ENCODE measurements at regions not wholly inside any gene's neighbourhood (a gene's known extent, or its start where the extent isn't known, plus 50 kb on each side); places are given as distances from the start of the nearest gene placed in this dataset.

GRCh38 chr14:47821135-47821534, 145.7 kb upstream of the MDGA2 start:
- TF ChIP-seq, protein P1, sequence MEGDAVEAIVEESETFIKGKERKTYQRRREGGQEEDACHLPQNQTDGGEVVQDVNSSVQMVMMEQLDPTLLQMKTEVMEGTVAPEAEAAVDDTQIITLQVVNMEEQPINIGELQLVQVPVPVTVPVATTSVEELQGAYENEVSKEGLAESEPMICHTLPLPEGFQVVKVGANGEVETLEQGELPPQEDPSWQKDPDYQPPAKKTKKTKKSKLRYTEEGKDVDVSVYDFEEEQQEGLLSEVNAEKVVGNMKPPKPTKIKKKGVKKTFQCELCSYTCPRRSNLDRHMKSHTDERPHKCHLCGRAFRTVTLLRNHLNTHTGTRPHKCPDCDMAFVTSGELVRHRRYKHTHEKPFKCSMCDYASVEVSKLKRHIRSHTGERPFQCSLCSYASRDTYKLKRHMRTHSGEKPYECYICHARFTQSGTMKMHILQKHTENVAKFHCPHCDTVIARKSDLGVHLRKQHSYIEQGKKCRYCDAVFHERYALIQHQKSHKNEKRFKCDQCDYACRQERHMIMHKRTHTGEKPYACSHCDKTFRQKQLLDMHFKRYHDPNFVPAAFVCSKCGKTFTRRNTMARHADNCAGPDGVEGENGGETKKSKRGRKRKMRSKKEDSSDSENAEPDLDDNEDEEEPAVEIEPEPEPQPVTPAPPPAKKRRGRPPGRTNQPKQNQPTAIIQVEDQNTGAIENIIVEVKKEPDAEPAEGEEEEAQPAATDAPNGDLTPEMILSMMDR (conservative IDR thresholded peaks at IDR 0.05; ENCODE audit: low read depth, low read length), result no peak
- DNase-seq (ENCODE audit: low read depth), result no peak
- no peak overlapping the region for H3K4me3 ChIP-seq (ENCODE audit: low read depth, low read length)

DNA sequence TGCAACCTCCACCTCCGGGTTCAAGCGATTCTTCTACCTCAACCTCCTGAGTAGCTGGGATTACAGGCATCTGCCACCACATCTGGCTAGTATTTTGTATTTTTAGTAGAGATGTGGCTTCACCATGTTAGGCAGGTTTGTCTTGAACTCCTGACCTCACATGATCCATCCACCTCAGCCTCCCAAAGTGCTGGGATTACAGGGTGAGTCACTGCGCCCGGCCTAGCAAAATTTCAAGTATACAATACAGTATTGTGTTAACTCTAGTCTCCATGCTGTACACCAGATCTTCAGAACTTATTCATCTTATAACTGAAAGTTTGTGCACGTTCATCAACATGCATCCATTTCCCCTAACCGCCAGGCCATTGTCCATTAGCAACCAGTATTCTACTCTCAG, 115.1 kb upstream of the MDGA2 start:
- DNase-seq (ENCODE audit: low read depth), result no peak
- H3K4me3 ChIP-seq (ENCODE audit: low read depth, low read length), result no peak overlapping the region
- TF ChIP-seq, protein P1 (conservative IDR thresholded peaks at IDR 0.05; ENCODE audit: low read depth, low read length), result no peak

DNA sequence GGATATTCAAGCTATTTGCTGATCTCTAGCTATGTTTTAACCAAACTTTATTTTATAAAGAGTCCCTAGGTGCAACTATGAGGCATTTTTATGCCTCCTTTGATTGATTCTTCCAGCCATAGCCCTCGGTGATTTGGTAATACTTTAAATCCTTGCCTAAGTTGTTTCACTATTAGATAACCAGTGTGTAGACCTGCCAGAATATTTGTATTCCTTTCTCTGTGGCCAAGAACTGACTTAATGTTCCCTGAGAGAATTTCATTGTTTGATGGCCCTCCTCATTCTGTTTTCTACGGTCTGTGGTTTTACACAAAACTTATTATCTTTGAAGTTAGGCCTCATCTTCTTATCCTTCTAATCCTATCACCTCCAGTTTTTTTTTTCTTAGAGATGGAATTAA, 109.7 kb upstream of the MDGA2 start:
- no peak for DNase-seq (ENCODE audit: low read depth)
- TF ChIP-seq, protein P1 (conservative IDR thresholded peaks at IDR 0.05; ENCODE audit: low read depth, low read length), result no peak
- H3K4me3 ChIP-seq (ENCODE audit: low read depth, low read length), result no peak overlapping the region

DNA sequence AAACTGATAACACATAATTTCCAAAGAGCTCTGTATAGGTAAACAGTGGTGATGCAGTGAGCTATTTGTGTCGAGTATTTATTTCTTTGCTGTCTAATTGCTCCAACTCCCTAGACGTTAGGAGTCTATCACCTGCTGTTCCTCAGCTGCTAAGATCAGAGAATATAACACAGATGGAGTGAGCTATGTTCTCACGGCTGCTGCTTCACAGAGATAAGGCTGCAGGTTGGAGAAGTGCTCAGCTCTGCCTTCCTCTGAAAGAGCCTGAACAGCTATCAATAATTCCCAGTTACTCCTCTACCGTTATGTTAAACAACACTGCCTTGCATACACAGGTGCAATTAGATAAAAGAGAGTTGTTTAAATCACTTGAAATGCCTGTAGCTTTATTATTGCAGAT, 103.2 kb upstream of the MDGA2 start:
- TF ChIP-seq, protein P1 (conservative IDR thresholded peaks at IDR 0.05; ENCODE audit: low read depth, low read length), result no peak
- H3K4me3 ChIP-seq (ENCODE audit: low read depth, low read length), result no peak overlapping the region
- DNase-seq (ENCODE audit: low read depth), result no peak

GRCh38 chr14:47772652-47773051, 97.2 kb upstream of the MDGA2 start:
- TF ChIP-seq, protein P1 (conservative IDR thresholded peaks at IDR 0.05; ENCODE audit: low read depth, low read length), result no peak
- H3K4me3 ChIP-seq (ENCODE audit: low read depth, low read length), result no peak overlapping the region
- no peak for DNase-seq (ENCODE audit: low read depth)

GRCh38 chr14:47763188-47763854, 87.9 kb upstream of the MDGA2 start:
- no peak overlapping the region for H3K4me3 ChIP-seq (ENCODE audit: low read depth, low read length)
- TF ChIP-seq, protein P1 (conservative IDR thresholded peaks at IDR 0.05; ENCODE audit: low read depth, low read length), result no peak
- DNase-seq (ENCODE audit: low read depth), result no peak

DNA sequence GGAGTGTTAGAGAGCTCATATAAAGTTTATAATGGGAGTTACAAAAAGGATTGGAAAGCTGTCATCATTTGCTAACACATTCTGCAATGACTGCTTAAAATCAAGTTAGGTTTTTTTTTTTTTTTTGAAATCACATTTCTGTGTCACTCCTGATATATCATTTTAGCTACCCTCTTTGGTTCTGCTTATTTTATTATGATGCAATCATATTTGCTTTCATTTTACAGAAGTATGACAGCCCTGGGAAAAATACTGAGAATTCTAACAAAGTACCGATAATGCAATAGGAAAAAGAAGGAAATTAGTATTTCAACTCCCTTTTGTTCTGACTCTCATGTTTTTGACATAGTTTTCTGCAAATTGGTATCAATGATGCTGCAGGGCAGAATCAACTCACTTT, 71.6 kb upstream of the MDGA2 start:
- no peak overlapping the region for H3K4me3 ChIP-seq (ENCODE audit: low read depth, low read length)
- TF ChIP-seq, protein P1 (conservative IDR thresholded peaks at IDR 0.05; ENCODE audit: low read depth, low read length), result no peak
- DNase-seq (ENCODE audit: low read depth), result no peak
